Activated T-helper 17 cell treated with anti-CD3 and anti-CD28 coated beads, Interleukin-2, amount 50 U/mL, for 72 hours (primary cell): ENCODE measurements at regions not wholly inside any gene's neighbourhood (a gene's known extent, or its start where the extent isn't known, plus 50 kb on each side); places are given as distances from the start of the nearest gene placed in this dataset.
"Not testable (repeated sequence)": the region's sequence is repeated elsewhere in the genome, so short reads cannot be mapped to it uniquely, and the experiment has no call there.

ENCODE experiments used
- ATAC-seq: fragments of 150-1000 bp; cut with Tn5 transposase; replicated peaks from 2 replicates; pipeline ENCODE4 v1.10.0; 2021; ENCODE audit warnings: mild to moderate bottlenecking, moderate library complexity
- H3K27ac Mint-ChIP-seq: one replicate; pipeline ENCODE4 v1.8.0; 2022; ENCODE audit warnings: mixed read lengths
- H3K27me3 Mint-ChIP-seq: one replicate; pipeline ENCODE4 v1.8.0; 2022; ENCODE audit warnings: mixed read lengths
- H3K36me3 Mint-ChIP-seq: one replicate; pipeline ENCODE4 v1.8.0; 2022; ENCODE audit warnings: low read depth, mild to moderate bottlenecking, mixed read lengths
- H3K4me1 Mint-ChIP-seq: one replicate; pipeline ENCODE4 v1.8.0; 2022; ENCODE audit warnings: mixed read lengths
- H3K4me3 Mint-ChIP-seq: one replicate; pipeline ENCODE4 v1.8.0; 2022; ENCODE audit warnings: mild to moderate bottlenecking, mixed read lengths
- H3K9me3 Mint-ChIP-seq: one replicate; pipeline ENCODE4 v1.8.0; 2022; ENCODE audit warnings: mixed read lengths

- ATAC-seq: no peak
- H3K36me3 Mint-ChIP-seq: no peaks in the 10 kb centered on the region
- H3K27ac Mint-ChIP-seq: no peak overlapping the region
- peaks cover 47% of the 10 kb centered on the region for H3K27me3 Mint-ChIP-seq
- no peaks in the 10 kb centered on the region for H3K9me3 Mint-ChIP-seq
- no peak overlapping the region for H3K4me3 Mint-ChIP-seq
- no peaks in the 10 kb centered on the region for H3K4me1 Mint-ChIP-seq
Measured at GRCh38 chr5:135776457-135776856, 58.0 kb upstream of the SLC25A48 start.

GRCh38 chr5:135761746-135762145 lies 72.7 kb upstream of the SLC25A48 start:
- H3K4me3 Mint-ChIP-seq: no peak overlapping the region
- no peaks in the 10 kb centered on the region for H3K27me3 Mint-ChIP-seq
- H3K9me3 Mint-ChIP-seq: no peaks in the 10 kb centered on the region
- no peak for ATAC-seq
- H3K4me1 Mint-ChIP-seq: no peaks in the 10 kb centered on the region
- no peak overlapping the region for H3K27ac Mint-ChIP-seq
- no peaks in the 10 kb centered on the region for H3K36me3 Mint-ChIP-seq

GRCh38 chr5:135759149-135759784 lies 75.2 kb upstream of the SLC25A48 start:
- no peak overlapping the region for H3K4me3 Mint-ChIP-seq
- no peaks in the 10 kb centered on the region for H3K27me3 Mint-ChIP-seq
- H3K36me3 Mint-ChIP-seq: no peaks in the 10 kb centered on the region
- H3K9me3 Mint-ChIP-seq: no peaks in the 10 kb centered on the region
- H3K27ac Mint-ChIP-seq: no peak overlapping the region
- no peaks in the 10 kb centered on the region for H3K4me1 Mint-ChIP-seq
- peak; percentile 46 for ATAC-seq

- no peak overlapping the region for H3K4me3 Mint-ChIP-seq
- H3K4me1 Mint-ChIP-seq: no peaks in the 10 kb centered on the region
- peak; percentile 66 for ATAC-seq
- no peaks in the 10 kb centered on the region for H3K9me3 Mint-ChIP-seq
- H3K27ac Mint-ChIP-seq: no peak overlapping the region
- no peaks in the 10 kb centered on the region for H3K27me3 Mint-ChIP-seq
- no peaks in the 10 kb centered on the region for H3K36me3 Mint-ChIP-seq
Measured at GRCh38 chr5:135753990-135754389, 80.5 kb upstream of the SLC25A48 start.

- H3K4me3 Mint-ChIP-seq: no peak overlapping the region
- H3K27ac Mint-ChIP-seq: no peak overlapping the region
- H3K27me3 Mint-ChIP-seq: no peaks in the 10 kb centered on the region
- H3K9me3 Mint-ChIP-seq: peaks cover 4% of the 10 kb centered on the region
- no peak for ATAC-seq
- H3K36me3 Mint-ChIP-seq: no peaks in the 10 kb centered on the region
- no peaks in the 10 kb centered on the region for H3K4me1 Mint-ChIP-seq
Measured at GRCh38 chr5:135750506-135750905, 84.0 kb upstream of the SLC25A48 start.

GRCh38 chr5:135747824-135748223 lies 86.6 kb upstream of the SLC25A48 start:
- peaks cover 4% of the 10 kb centered on the region for H3K9me3 Mint-ChIP-seq
- H3K27me3 Mint-ChIP-seq: no peaks in the 10 kb centered on the region
- no peak for ATAC-seq
- H3K27ac Mint-ChIP-seq: no peak overlapping the region
- H3K4me1 Mint-ChIP-seq: no peaks in the 10 kb centered on the region
- H3K4me3 Mint-ChIP-seq: no peak overlapping the region
- H3K36me3 Mint-ChIP-seq: no peaks in the 10 kb centered on the region

- H3K27ac Mint-ChIP-seq: no peak overlapping the region
- H3K9me3 Mint-ChIP-seq: peaks cover 4% of the 10 kb centered on the region
- no peak for ATAC-seq
- no peak overlapping the region for H3K4me3 Mint-ChIP-seq
- H3K4me1 Mint-ChIP-seq: no peaks in the 10 kb centered on the region
- H3K27me3 Mint-ChIP-seq: no peaks in the 10 kb centered on the region
- H3K36me3 Mint-ChIP-seq: no peaks in the 10 kb centered on the region
Measured at GRCh38 chr5:135745897-135746500, 88.5 kb upstream of the SLC25A48 start.

- peaks cover 4% of the 10 kb centered on the region for H3K9me3 Mint-ChIP-seq
- H3K4me3 Mint-ChIP-seq: no peak overlapping the region
- H3K4me1 Mint-ChIP-seq: no peaks in the 10 kb centered on the region
- no peak for ATAC-seq
- no peaks in the 10 kb centered on the region for H3K27me3 Mint-ChIP-seq
- no peak overlapping the region for H3K27ac Mint-ChIP-seq
- no peaks in the 10 kb centered on the region for H3K36me3 Mint-ChIP-seq
Measured at GRCh38 chr5:135743705-135744411, 90.6 kb upstream of the SLC25A48 start.

GRCh38 chr5:135743181-135743580 lies 91.3 kb upstream of the SLC25A48 start:
- ATAC-seq: no peak
- no peaks in the 10 kb centered on the region for H3K36me3 Mint-ChIP-seq
- peaks cover 4% of the 10 kb centered on the region for H3K9me3 Mint-ChIP-seq
- H3K4me1 Mint-ChIP-seq: no peaks in the 10 kb centered on the region
- no peaks in the 10 kb centered on the region for H3K27me3 Mint-ChIP-seq
- H3K27ac Mint-ChIP-seq: no peak overlapping the region
- H3K4me3 Mint-ChIP-seq: no peak overlapping the region

GRCh38 chr5:135742240-135742639 lies 92.2 kb upstream of the SLC25A48 start:
- H3K4me1 Mint-ChIP-seq, ATAC-seq, H3K36me3 Mint-ChIP-seq, H3K4me3 Mint-ChIP-seq, H3K9me3 Mint-ChIP-seq, H3K27me3 Mint-ChIP-seq, H3K27ac Mint-ChIP-seq: not testable (repeated sequence)

- ATAC-seq: no peak
- Mint-ChIP-seq H3K4me1 (no peaks in the 10 kb centered on the region), H3K4me3 (no peak overlapping the region), H3K27me3 (peaks cover 3% of the 10 kb centered on the region), H3K9me3 (no peaks in the 10 kb centered on the region), H3K27ac (no peak overlapping the region), H3K36me3 (no peaks in the 10 kb centered on the region)
Measured at GRCh38 chr5:135741040-135741439, 93.4 kb upstream of the SLC25A48 start.

GRCh38 chr5:135740475-135740874 lies 94.0 kb upstream of the SLC25A48 start:
- ATAC-seq: no peak
- Mint-ChIP-seq H3K36me3 (no peaks in the 10 kb centered on the region), H3K27ac (no peak overlapping the region)

GRCh38 chr5:135739383-135739981 lies 95.0 kb upstream of the SLC25A48 start:
- Mint-ChIP-seq H3K27ac (no peak overlapping the region), H3K9me3 (no peaks in the 10 kb centered on the region), H3K27me3 (peaks cover 8% of the 10 kb centered on the region), H3K4me3 (no peak overlapping the region), H3K36me3 (no peaks in the 10 kb centered on the region), H3K4me1 (no peaks in the 10 kb centered on the region)
- no peak for ATAC-seq

More at GRCh38 chr5:135740475-135740874, 94.0 kb upstream of the SLC25A48 start:
- no peaks in the 10 kb centered on the region for H3K4me1 Mint-ChIP-seq
- H3K4me3 Mint-ChIP-seq: no peak overlapping the region
- H3K9me3 Mint-ChIP-seq: no peaks in the 10 kb centered on the region
- peaks cover 8% of the 10 kb centered on the region for H3K27me3 Mint-ChIP-seq

GRCh38 chr5:135738564-135738875 lies 95.9 kb upstream of the SLC25A48 start:
- H3K4me1 Mint-ChIP-seq: no peaks in the 10 kb centered on the region
- H3K27me3 Mint-ChIP-seq: peaks cover 8% of the 10 kb centered on the region
- H3K27ac Mint-ChIP-seq: no peak overlapping the region
- no peak for ATAC-seq
- H3K36me3 Mint-ChIP-seq: no peaks in the 10 kb centered on the region
- H3K4me3 Mint-ChIP-seq: no peak overlapping the region
- no peaks in the 10 kb centered on the region for H3K9me3 Mint-ChIP-seq
